B cell (primary cell): ENCODE measurements at regions not wholly inside any gene's neighbourhood (a gene's known extent, or its start where the extent isn't known, plus 50 kb on each side); places are given as distances from the start of the nearest gene placed in this dataset.

Experiments
- ATAC-seq: fragments of 200-7000 bp; cut with Tn5 transposase; one replicate; pipeline ENCODE4 v1.10.0; 2021; ENCODE audit warnings: low read depth, mild to moderate bottlenecking, moderate number of reproducible peaks, moderate library complexity
- CTCF ChIA-PET: fragments of 350-600 bp; sonication (Branson Sonifier 250); formaldehyde crosslinking; loops from one replicate; lab custom pipeline; 2021; ENCODE audit warnings: antibody characterized with exemption, inconsistent platforms; lab: Charles Lee
- POLR2A ChIA-PET: fragments of 350-600 bp; sonication (Branson Sonifier 250); formaldehyde crosslinking; loops from one replicate; lab custom pipeline; 2021; ENCODE audit warnings: antibody characterized with exemption; lab: Charles Lee
- DNase-seq: peaks from one replicate; pipeline ENCODE4 v3.0.0; 2013
- H2AFZ ChIP-seq: 2 replicates; pipeline ENCODE4 v1.6.1; 2012; ENCODE audit warnings: mild to moderate bottlenecking, low read depth, low read length; ENCODE audit not compliant: insufficient read depth, poor library complexity, severe bottlenecking
- H3K27ac ChIP-seq, 2 donors: 1 replicate in 1 of 2; 2 replicates in 1 of 2; pipeline ENCODE4 v1.5.1; 2012 to 2013; ENCODE audit warnings: low read length in 2 of 2, mild to moderate bottlenecking in 2 of 2, moderate library complexity in 1 of 2
- H3K27me3 ChIP-seq, 4 experiments: fragments of 200-600 bp in 1 of 4; sonication (generic) in 1 of 4; replicated peaks in 1 of 4; 1 replicate in 2 of 4; 2 replicates in 2 of 4; pipeline versions ENCODE4 v1.6.1 to v1.7.0; 2013 to 2016; ENCODE audit warnings: low read length in 3 of 4, mild to moderate bottlenecking in 2 of 4, mixed read lengths in 1 of 4, moderate library complexity in 1 of 4; ENCODE audit not compliant: insufficient read depth in 4 of 4, control insufficient read depth in 3 of 4; ENCODE audit errors: control extremely low read depth in 1 of 4
- H3K36me3 ChIP-seq, 2 experiments: replicated peaks in 1 of 2; 1 replicate in 1 of 2; 2 replicates in 1 of 2; pipeline versions ENCODE4 v1.6.1 to v1.7.1; 2013; ENCODE audit warnings: low read length in 1 of 2; ENCODE audit not compliant: insufficient read depth in 2 of 2, control insufficient read depth in 1 of 2; ENCODE audit errors: control extremely low read depth in 1 of 2, extremely low read depth in 1 of 2
- H3K4me1 ChIP-seq, 2 donors: fragments of 200-600 bp in 1 of 2; sonication (generic) in 1 of 2; 1 replicate in 1 of 2; 2 replicates in 1 of 2; pipeline versions ENCODE4 v1.5.1 to v1.6.1; 2013 to 2017; ENCODE audit warnings: low read length in 2 of 2; ENCODE audit not compliant: control insufficient read depth in 2 of 2, insufficient read depth in 2 of 2
- H3K4me2 ChIP-seq: replicated peaks from 2 replicates; pipeline ENCODE3; 2012; ENCODE audit warnings: mild to moderate bottlenecking, low read depth, low read length; ENCODE audit not compliant: poor library complexity, severe bottlenecking
- H3K4me3 ChIP-seq, 5 experiments: fragments of 200-600 bp in 1 of 5; sonication (generic) in 1 of 5; 1 replicate in 3 of 5; 2 replicates in 2 of 5; pipeline versions ENCODE4 v1.5.1 to v1.7.0; 2011 to 2016; ENCODE audit warnings: low read length in 4 of 5, mild to moderate bottlenecking in 4 of 5, low read depth in 2 of 5, control low read depth in 1 of 5, moderate library complexity in 1 of 5; ENCODE audit not compliant: insufficient read depth in 1 of 5; ENCODE audit errors: control extremely low read depth in 1 of 5, extremely low read depth in 1 of 5
- H3K79me2 ChIP-seq: fragments of 200-600 bp; sonication (generic); one replicate; pipeline ENCODE4 v1.6.0; 2016; ENCODE audit warnings: low read length; ENCODE audit not compliant: control insufficient read depth, insufficient read depth
- H3K9ac ChIP-seq: fragments of 200-600 bp; sonication (generic); 2 replicates; pipeline ENCODE4 v1.6.1; 2017; ENCODE audit warnings: mild to moderate bottlenecking, low read length, moderate library complexity
- H3K9me3 ChIP-seq, 3 donors: one replicate each; pipeline versions ENCODE4 v1.6.1 to v1.7.1; 2013; ENCODE audit warnings: low read length in 2 of 3; ENCODE audit not compliant: control insufficient read depth in 2 of 3, insufficient read depth in 1 of 3; ENCODE audit errors: control extremely low read depth in 1 of 3
- H4K20me1 ChIP-seq: 2 replicates; pipeline ENCODE4 v1.6.0; 2012; ENCODE audit warnings: mild to moderate bottlenecking, low read length; ENCODE audit not compliant: insufficient read depth, control insufficient read depth, poor library complexity, severe bottlenecking
- H3K27ac Mint-ChIP-seq: one replicate; pipeline ENCODE4 v1.8.0; 2021; ENCODE audit warnings: mixed read lengths
- H3K27me3 Mint-ChIP-seq: one replicate; pipeline ENCODE4 v1.8.0; 2021; ENCODE audit warnings: mixed read lengths
- H3K4me1 Mint-ChIP-seq: one replicate; pipeline ENCODE4 v1.8.0; 2021; ENCODE audit warnings: mixed read lengths
- H3K4me3 Mint-ChIP-seq: one replicate; pipeline ENCODE4 v1.8.0; 2021; ENCODE audit warnings: mixed read lengths
- H3K9me3 Mint-ChIP-seq: one replicate; pipeline ENCODE4 v1.8.0; 2022; ENCODE audit warnings: mixed read lengths; ENCODE audit not compliant: insufficient read depth
- EZH2 ChIP-seq: IDR thresholded peaks from 2 replicates; pipeline ENCODE4 v1.6.1; 2012; ENCODE audit warnings: borderline replicate concordance, low read depth, mild to moderate bottlenecking, moderate library complexity, low read length; ENCODE audit not compliant: insufficient read depth, poor library complexity, severe bottlenecking
- WGBS: methylation state at CpG from one replicate; pipeline ENCODE4 v1.1.5; 2013; ENCODE audit warnings: missing lambda C conversion rate; ENCODE audit not compliant: insufficient coverage; 5-methylcytosine and 5-hydroxymethylcytosine counted together
- intact Hi-C: fragments of 100-400 bp; cut with micrococcal nuclease; formaldehyde crosslinking; loops from one replicate; pipeline ENCODE4 v1.10.0; 2022
- TF ChIP-seq, protein P1 (sequence below): fragments of 200-600 bp; IDR thresholded peaks from one replicate; pipeline ENCODE4 v1.8.0; 2022; ENCODE audit warnings: antibody characterized with exemption, mild to moderate bottlenecking

DNA sequence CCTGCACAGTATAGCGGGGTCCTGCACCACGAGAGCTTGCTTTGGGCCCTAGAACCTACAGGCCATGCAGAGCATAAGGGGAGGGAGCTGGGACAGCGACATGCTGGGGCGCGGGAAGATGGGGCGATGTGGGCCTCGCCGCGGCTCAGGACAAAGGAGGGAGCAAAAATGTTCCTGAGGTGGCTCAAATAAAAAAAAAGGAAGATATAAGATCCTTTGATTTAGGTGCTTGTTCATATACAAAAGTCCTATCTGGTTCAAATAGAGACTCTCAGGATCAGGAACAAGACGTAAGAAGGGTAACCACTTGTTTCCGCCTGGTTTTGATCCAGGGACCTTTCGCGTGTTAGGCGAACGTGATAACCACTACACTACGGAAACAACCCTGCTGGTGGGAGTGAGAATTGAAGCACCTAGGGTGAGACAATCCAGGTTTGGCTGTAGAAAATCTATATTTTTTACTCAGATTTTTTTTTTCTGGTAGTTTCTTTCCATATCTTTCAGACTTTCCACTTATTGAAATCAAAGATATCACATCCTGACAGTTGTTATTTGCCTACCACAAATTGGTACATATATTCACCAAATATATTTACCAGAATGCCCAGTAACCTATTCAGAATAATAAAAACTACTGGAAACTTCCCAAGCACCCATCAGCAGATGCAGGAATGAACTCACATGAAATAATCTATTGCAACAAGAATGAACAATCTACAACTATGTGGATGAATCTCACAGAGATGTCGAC is 177.9 kb upstream of the ZNF184 start:
- Mint-ChIP-seq H3K9me3 (no peaks in the 10 kb centered on the region), H3K4me3 (no peak overlapping the region), H3K27me3 (peaks cover 56% of the 10 kb centered on the region), H3K27ac (no peak overlapping the region), H3K4me1 (no peaks in the 10 kb centered on the region)
- TF ChIP-seq EZH2 = no peak
- TF ChIP-seq, protein P1, sequence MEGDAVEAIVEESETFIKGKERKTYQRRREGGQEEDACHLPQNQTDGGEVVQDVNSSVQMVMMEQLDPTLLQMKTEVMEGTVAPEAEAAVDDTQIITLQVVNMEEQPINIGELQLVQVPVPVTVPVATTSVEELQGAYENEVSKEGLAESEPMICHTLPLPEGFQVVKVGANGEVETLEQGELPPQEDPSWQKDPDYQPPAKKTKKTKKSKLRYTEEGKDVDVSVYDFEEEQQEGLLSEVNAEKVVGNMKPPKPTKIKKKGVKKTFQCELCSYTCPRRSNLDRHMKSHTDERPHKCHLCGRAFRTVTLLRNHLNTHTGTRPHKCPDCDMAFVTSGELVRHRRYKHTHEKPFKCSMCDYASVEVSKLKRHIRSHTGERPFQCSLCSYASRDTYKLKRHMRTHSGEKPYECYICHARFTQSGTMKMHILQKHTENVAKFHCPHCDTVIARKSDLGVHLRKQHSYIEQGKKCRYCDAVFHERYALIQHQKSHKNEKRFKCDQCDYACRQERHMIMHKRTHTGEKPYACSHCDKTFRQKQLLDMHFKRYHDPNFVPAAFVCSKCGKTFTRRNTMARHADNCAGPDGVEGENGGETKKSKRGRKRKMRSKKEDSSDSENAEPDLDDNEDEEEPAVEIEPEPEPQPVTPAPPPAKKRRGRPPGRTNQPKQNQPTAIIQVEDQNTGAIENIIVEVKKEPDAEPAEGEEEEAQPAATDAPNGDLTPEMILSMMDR = peak; percentile 21
- no peak for DNase-seq
- Histone ChIP-seq H4K20me1 (no peaks in the 10 kb centered on the region), H2AFZ (no peak overlapping the region), H3K9ac (no peak overlapping the region), H3K4me1 (no peaks in the 10 kb centered on the region), H3K27me3 (peaks cover 0 to 27% (median 11%) of the 10 kb centered on the region in 4 experiments), H3K9me3 (peaks cover 0 to 21% (median 0%) of the 10 kb centered on the region in 3 donors), H3K79me2 (no peaks in the 10 kb centered on the region), H3K4me3 (no peak overlapping the region), H3K4me2 (no peak overlapping the region), H3K27ac (no peak overlapping the region), H3K36me3 (no peaks in the 10 kb centered on the region)
- intact Hi-C loops = no loop called here
- CTCF ChIA-PET = no interaction called here
- POLR2A ChIA-PET = no interaction called here
- no peak for ATAC-seq
- 27% methylated on average over 2 of the region's 17 CpGs for WGBS

DNA sequence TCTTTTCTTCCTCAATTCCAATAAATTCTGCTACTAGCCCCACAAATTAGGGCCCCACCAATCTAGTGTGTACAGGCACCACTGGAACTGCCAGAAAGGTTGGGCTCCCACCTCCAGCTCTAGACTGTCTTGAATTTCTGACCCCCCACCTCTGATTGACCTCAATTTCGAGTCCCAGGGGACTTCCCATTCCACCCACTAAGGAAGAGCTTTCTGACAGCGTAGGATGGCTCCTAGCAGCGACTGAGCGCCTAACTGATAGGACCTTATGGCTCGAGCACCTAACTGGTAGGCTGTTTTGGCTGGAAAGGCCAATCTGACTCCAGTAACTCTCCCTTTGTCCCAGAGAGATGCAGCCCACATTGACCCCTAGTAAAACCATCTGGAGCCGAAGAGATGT is 171.6 kb upstream of the ZNF184 start:
- Histone ChIP-seq H3K36me3 (no peaks in the 10 kb centered on the region), H3K4me1 (no peaks in the 10 kb centered on the region), H3K79me2 (no peaks in the 10 kb centered on the region), H3K27ac (no peak overlapping the region), H3K27me3 (peaks cover 0 to 14% (median 5%) of the 10 kb centered on the region in 4 experiments), H4K20me1 (no peaks in the 10 kb centered on the region), H3K9ac (no peak overlapping the region), H3K4me2 (no peak overlapping the region), H3K4me3 (no peak overlapping the region), H2AFZ (no peak overlapping the region), H3K9me3 (peaks cover 0 to 3% (median 2%) of the 10 kb centered on the region in 3 donors)
- ATAC-seq (no peak), DNase-seq (no peak)
- Mint-ChIP-seq H3K4me1 (no peaks in the 10 kb centered on the region), H3K27me3 (peaks cover 40% of the 10 kb centered on the region), H3K27ac (no peak overlapping the region), H3K4me3 (no peak overlapping the region), H3K9me3 (peaks cover 4% of the 10 kb centered on the region)
- ChIA-PET POLR2A (no interaction called here), CTCF (interaction anchor here (0.6 kb wide), 1 partner anchor 35 kb away, joined by 3 read pairs; no protein-coding TSS in a partner anchor)
- intact Hi-C loops = no loop called here
- WGBS = 71% methylated on average over 3 of the region's 6 CpGs
- TF ChIP-seq EZH2 = no peak
